ENCODE measurements at regions not wholly inside any gene's neighbourhood (a gene's known extent, or its start where the extent isn't known, plus 50 kb on each side); places are given as distances from the start of the nearest gene placed in this dataset.

GRCh38 chr12:93106910-93107309, 177.8 kb upstream of the EEA1 start:
- DNase-seq: no peak

GRCh38 chr12:93107514-93108312, 178.6 kb upstream of the EEA1 start:
- no peak for DNase-seq

- peak; percentile 84 for DNase-seq
Measured at GRCh38 chr12:93108985-93109384, 179.9 kb upstream of the EEA1 start.

- DNase-seq: no peak
Measured at GRCh38 chr12:93109551-93110203, 180.6 kb upstream of the EEA1 start.

- DNase-seq: no peak
Measured at GRCh38 chr12:93111773-93112172, 182.7 kb upstream of the EEA1 start.

GRCh38 chr12:93113317-93114006, 184.4 kb upstream of the EEA1 start:
- peak; percentile 58 for DNase-seq

- peak; percentile 75 for DNase-seq
Measured at GRCh38 chr12:93115198-93115601, 186.1 kb upstream of the EEA1 start.

GRCh38 chr12:93115646-93116045, 186.6 kb upstream of the EEA1 start:
- DNase-seq: peak; percentile 53

- DNase-seq: no peak
Measured at GRCh38 chr12:93116632-93117031, 187.5 kb upstream of the EEA1 start.

GRCh38 chr12:93121729-93122488, 192.8 kb upstream of the EEA1 start:
- DNase-seq: peak; percentile 92

GRCh38 chr12:93122569-93123091, 193.5 kb upstream of the EEA1 start:
- DNase-seq: no peak

- peak; percentile 60 for DNase-seq
Measured at GRCh38 chr12:93125126-93125525, 196.0 kb upstream of the EEA1 start.

GRCh38 chr12:93126069-93126474, 197.0 kb upstream of the EEA1 start:
- DNase-seq: no peak

GRCh38 chr12:93127107-93127560, 198.0 kb upstream of the EEA1 start:
- DNase-seq: no peak

GRCh38 chr12:93127582-93128331, 198.7 kb upstream of the EEA1 start:
- DNase-seq: peak; percentile 42

GRCh38 chr12:93128332-93128707, 199.2 kb upstream of the EEA1 start:
- DNase-seq: no peak

- DNase-seq: no peak
Measured at GRCh38 chr12:93130366-93131054, 201.4 kb upstream of the EEA1 start.

- no peak for DNase-seq
Measured at GRCh38 chr12:93133361-93133760, 204.3 kb upstream of the EEA1 start.

- DNase-seq: no peak
Measured at GRCh38 chr12:93134175-93134890, 205.2 kb upstream of the EEA1 start.

- DNase-seq: no peak
Measured at GRCh38 chr12:93134893-93135285, 205.8 kb upstream of the EEA1 start.

All from fibroblast of skin of back (primary cell).